Activated naive CD8-positive, alpha-beta T cell treated with anti-CD3 and anti-CD28 coated beads, Interleukin-2, amount 50 U/mL, for 24 hours (primary cell): ENCODE measurements at regions not wholly inside any gene's neighbourhood (a gene's known extent, or its start where the extent isn't known, plus 50 kb on each side); places are given as distances from the start of the nearest gene placed in this dataset.
"Not testable (repeated sequence)": the region's sequence is repeated elsewhere in the genome, so short reads cannot be mapped to it uniquely, and the experiment has no call there.

ENCODE experiments used
- ATAC-seq: fragments of 150-1000 bp; cut with Tn5 transposase; one replicate; pipeline ENCODE4 v1.10.0; 2021
- DNase-seq: peaks from one replicate; pipeline ENCODE4 v3.0.0; 2021
- H3K27ac Mint-ChIP-seq: one replicate; pipeline ENCODE4 v1.8.0; 2021; ENCODE audit warnings: mild to moderate bottlenecking, mixed read lengths
- H3K27me3 Mint-ChIP-seq: one replicate; pipeline ENCODE4 v1.8.0; 2021; ENCODE audit warnings: mixed read lengths
- H3K36me3 Mint-ChIP-seq: one replicate; pipeline ENCODE4 v1.8.0; 2021; ENCODE audit warnings: low read depth, mixed read lengths
- H3K4me1 Mint-ChIP-seq: one replicate; pipeline ENCODE4 v1.8.0; 2021; ENCODE audit warnings: mixed read lengths
- H3K4me3 Mint-ChIP-seq: one replicate; pipeline ENCODE4 v1.8.0; 2021; ENCODE audit warnings: mild to moderate bottlenecking, moderate library complexity, mixed read lengths
- H3K9me3 Mint-ChIP-seq: one replicate; pipeline ENCODE4 v1.8.0; 2021; ENCODE audit warnings: mixed read lengths

GRCh38 chr10:37733822-37734221 is 123.6 kb downstream of the ZNF248 start:
- Mint-ChIP-seq H3K9me3 (peaks cover 9% of the 10 kb centered on the region), H3K27me3 (no peaks in the 10 kb centered on the region)

DNA sequence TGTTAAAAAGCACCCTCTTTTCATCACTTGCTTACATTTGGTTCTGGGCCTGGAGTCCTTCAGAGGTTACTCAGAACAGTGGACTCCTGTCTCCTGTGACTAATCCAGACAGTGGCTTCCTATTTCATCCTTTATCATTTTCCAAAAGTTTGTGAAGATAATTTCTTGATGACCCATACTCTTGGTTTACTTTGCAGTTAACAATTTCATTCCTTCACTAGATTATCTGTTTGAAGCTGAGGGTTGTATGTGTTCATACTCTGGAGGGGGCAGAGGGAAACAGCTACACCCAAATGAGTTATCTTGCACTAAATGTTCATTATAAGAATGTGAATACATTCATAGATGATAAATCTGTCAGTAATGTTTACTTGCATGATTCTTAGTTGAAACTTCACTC is 124.7 kb downstream of the ZNF248 start:
- no peak overlapping the region for H3K4me3 Mint-ChIP-seq
- no peak overlapping the region for H3K27ac Mint-ChIP-seq
- ATAC-seq (no peak), DNase-seq (no peak)
- no peaks in the 10 kb centered on the region for H3K27me3 Mint-ChIP-seq
- H3K4me1 Mint-ChIP-seq = no peaks in the 10 kb centered on the region
- peaks cover 9% of the 10 kb centered on the region for H3K9me3 Mint-ChIP-seq
- H3K36me3 Mint-ChIP-seq = no peaks in the 10 kb centered on the region

More at GRCh38 chr10:37733822-37734221, 123.6 kb downstream of the ZNF248 start:
- H3K36me3 Mint-ChIP-seq = no peaks in the 10 kb centered on the region
- ATAC-seq = no peak
- DNase-seq = no peak
- no peak overlapping the region for H3K27ac Mint-ChIP-seq
- H3K4me1 Mint-ChIP-seq = no peaks in the 10 kb centered on the region
- no peak overlapping the region for H3K4me3 Mint-ChIP-seq

DNA sequence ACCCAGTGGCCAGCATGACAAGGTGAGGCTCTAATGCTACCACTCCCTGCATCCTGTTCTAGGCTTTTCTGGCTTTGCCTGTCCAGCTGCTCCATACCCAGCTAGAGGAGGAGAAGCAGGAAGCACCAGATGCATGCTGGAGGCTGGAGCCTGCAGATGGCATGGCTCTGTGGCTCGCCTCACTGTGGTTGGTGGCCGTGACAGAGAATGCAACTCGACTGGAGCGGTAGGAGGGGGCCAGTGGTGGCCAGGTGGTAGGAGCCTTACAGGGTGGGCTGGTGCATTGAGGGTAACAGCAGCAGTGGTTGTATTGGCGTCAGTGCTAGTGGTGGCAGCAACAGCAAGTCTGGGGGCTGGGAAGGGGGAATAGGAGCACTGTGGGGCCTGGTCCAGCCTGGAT is 128.6 kb downstream of the ZNF248 start:
- ATAC-seq (no peak), DNase-seq (no peak)
- H3K4me3 Mint-ChIP-seq = no peak overlapping the region
- no peaks in the 10 kb centered on the region for H3K36me3 Mint-ChIP-seq
- H3K9me3 Mint-ChIP-seq = peaks cover 8% of the 10 kb centered on the region
- H3K27me3 Mint-ChIP-seq = no peaks in the 10 kb centered on the region
- no peak overlapping the region for H3K27ac Mint-ChIP-seq
- no peaks in the 10 kb centered on the region for H3K4me1 Mint-ChIP-seq

- H3K4me3 Mint-ChIP-seq = no peak overlapping the region
- H3K36me3 Mint-ChIP-seq = no peaks in the 10 kb centered on the region
- H3K4me1 Mint-ChIP-seq = no peaks in the 10 kb centered on the region
- DNase-seq (no peak), ATAC-seq (no peak)
- peaks cover 8% of the 10 kb centered on the region for H3K9me3 Mint-ChIP-seq
- no peak overlapping the region for H3K27ac Mint-ChIP-seq
- no peaks in the 10 kb centered on the region for H3K27me3 Mint-ChIP-seq
These were observed 129.7 kb downstream of the ZNF248 start for GRCh38 chr10:37727491-37728352.

DNA sequence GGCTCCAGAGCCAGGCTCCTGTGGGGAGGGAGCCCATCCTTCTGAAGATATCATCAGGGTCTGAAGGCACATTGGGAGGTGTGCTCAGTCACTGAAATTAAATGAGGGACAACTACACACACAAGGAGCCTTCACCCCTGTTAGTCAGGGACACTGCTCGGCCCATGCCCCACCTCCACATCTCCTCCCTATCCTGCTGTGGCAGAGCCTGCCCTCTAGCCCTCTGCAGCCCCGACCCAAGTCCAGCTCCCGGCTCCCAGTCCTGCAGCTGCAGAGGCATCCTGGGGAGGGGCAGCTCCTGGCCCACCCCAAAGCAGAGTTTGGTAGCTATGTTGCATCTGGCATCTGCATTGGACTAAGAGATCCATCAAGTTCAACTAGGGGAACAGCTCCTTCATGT is 136.3 kb downstream of the ZNF248 start:
- Mint-ChIP-seq H3K27ac (no peak overlapping the region), H3K27me3 (no peaks in the 10 kb centered on the region), H3K36me3 (no peaks in the 10 kb centered on the region), H3K4me1 (no peaks in the 10 kb centered on the region), H3K4me3 (no peak overlapping the region), H3K9me3 (peaks cover 20% of the 10 kb centered on the region)
- no peak for DNase-seq
- ATAC-seq = no peak

DNA sequence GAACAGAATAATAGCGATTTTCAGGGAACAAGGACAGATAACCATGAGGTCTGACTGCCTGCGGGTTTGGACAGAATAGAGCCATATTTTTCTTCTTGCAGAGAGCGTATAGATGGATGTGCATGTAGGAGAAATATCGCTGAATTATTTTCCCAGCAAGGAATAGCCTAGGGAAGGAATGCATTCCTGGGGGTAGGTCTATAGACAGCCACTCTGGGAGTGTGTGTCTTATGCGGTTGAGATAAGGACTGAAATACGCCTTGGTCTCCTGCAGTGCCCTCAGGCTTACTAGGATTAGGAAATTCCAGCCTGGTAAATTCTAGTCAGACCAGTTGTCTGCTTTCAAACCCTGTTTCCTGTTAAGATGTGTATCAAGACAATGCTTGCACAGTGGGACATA is 139.3 kb downstream of the ZNF248 start:
- not testable (repeated sequence) for DNase-seq, ATAC-seq, H3K27ac Mint-ChIP-seq, H3K27me3 Mint-ChIP-seq, H3K4me3 Mint-ChIP-seq, H3K4me1 Mint-ChIP-seq, H3K36me3 Mint-ChIP-seq
- peaks cover 24% of the 10 kb centered on the region for H3K9me3 Mint-ChIP-seq

DNA sequence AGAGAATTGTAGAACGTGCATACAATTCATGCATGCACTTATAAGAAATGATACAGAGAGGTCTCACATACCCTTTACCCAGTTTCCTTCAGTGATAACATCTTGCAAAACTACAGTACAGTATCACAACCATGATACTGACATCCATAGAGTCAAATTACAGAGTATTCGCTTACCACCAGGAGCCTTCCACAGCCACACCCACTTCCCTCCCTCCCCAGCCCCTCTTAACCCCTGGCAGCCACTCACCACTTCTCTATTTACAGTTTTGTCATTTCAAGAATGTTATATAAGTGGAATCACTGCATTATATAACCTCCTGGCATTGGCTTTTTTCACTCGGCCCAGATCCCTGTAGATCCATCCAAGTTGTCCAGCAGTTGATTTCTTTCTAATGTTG is 143.8 kb downstream of the ZNF248 start:
- no peaks in the 10 kb centered on the region for H3K27me3 Mint-ChIP-seq

DNA sequence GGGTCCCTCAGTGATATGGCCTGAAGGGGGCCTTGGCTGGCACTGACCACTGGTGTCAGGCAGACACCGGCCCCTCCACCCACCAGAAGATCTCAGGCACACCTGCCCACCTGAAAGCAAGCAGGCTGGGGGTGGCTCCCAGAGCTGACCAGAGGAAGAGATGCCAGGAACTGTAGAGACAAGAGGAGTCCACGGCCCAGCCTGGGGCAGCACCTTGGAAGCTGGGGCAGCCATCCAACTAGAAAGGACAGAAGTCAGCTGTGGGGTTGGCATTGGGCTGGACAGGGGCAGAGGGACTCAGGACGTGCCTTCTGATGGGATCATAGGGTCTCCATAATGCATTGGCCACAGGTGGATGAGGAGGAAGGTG is 144.3 kb downstream of the ZNF248 start:
- Mint-ChIP-seq H3K4me1 (no peaks in the 10 kb centered on the region), H3K27ac (no peak overlapping the region), H3K9me3 (peaks cover 15% of the 10 kb centered on the region), H3K27me3 (no peaks in the 10 kb centered on the region), H3K36me3 (no peaks in the 10 kb centered on the region), H3K4me3 (no peak overlapping the region)
- ATAC-seq (no peak), DNase-seq (no peak)

More for the DNA sequence above, 143.8 kb downstream of the ZNF248 start:
- no peak for ATAC-seq
- DNase-seq = no peak
- Mint-ChIP-seq H3K36me3 (no peaks in the 10 kb centered on the region), H3K9me3 (peaks cover 19% of the 10 kb centered on the region), H3K27ac (no peak overlapping the region), H3K4me3 (no peak overlapping the region), H3K4me1 (no peaks in the 10 kb centered on the region)

DNA sequence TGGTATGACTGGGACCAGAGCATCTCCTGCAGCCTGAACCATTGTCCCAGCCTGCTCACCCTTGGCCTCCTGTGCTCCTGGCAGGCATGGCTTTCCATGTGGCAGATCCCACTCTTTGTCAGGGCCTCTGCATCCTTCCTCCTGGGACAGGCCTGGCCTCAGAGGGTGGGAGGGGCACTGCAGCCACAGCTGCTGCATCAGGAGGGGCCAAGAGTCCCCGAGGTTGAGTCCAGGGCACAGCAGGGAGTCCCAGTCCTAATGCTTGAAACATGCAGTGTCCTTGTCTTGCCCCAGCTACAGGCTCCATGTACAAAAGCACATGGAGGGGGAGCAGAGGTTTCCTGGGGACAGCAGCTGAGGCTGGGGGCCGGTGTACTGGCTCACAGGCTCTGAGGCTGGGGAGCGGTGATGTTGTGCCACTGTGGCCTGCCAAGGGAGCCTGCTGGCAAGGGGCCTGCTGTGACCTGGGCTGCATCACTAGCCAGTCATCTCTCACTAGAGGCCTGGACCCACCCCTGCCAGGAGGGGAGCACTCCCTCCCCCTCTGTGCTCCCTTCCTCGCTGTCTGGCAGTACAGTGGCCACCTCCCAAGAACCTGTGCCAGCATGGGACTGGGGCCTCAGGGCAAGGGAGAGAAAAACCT is 144.8 kb downstream of the ZNF248 start:
- peaks cover 15% of the 10 kb centered on the region for H3K9me3 Mint-ChIP-seq
- no peaks in the 10 kb centered on the region for H3K36me3 Mint-ChIP-seq
- H3K4me3 Mint-ChIP-seq = no peak overlapping the region
- ATAC-seq = no peak
- no peaks in the 10 kb centered on the region for H3K4me1 Mint-ChIP-seq
- no peak for DNase-seq
- H3K27ac Mint-ChIP-seq = no peak overlapping the region
- H3K27me3 Mint-ChIP-seq = no peaks in the 10 kb centered on the region

DNA sequence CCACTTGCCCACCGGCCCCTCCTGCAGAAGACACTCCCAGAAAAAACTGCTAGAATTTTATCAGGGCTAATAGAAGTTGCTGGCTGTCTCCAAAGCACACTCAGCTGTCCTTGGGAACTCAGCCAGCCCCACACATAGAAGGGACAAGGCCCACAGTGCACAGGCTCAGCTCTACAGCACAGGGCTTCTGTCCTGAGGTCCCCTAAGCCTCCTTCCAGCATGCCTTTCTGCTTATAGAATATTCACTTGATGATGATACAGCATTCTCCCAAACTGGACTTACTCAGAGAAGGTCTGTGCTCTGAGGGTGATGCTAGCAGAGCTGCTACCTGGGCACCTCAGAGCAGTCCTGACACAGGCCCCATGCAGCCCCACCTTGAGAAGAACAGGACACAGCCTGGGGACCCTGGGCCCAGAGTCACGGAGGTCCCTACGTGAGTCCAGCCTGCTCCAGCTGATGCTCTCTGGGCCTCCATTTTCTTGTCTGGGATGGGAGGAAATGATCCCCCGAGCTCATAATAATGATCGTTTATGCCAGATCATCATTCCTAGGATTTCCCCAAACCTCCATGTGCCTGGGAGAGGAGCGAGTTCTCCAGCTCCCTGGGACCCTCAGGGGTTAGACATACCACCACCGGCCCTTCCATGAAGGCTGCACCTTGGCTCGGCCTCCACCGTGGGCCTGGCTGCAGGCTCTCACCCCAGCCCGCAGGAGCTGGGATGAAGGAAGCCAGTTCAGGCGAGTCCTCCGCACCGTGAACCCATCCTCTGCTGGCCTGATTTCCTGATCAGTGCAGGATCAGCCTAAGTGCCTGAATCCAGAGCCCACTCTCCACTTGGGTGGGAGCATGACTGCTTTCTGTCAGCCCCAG is 145.6 kb downstream of the ZNF248 start:
- peaks cover 12% of the 10 kb centered on the region for H3K9me3 Mint-ChIP-seq
- H3K4me3 Mint-ChIP-seq = no peak overlapping the region
- no peak overlapping the region for H3K27ac Mint-ChIP-seq
- DNase-seq = no peak
- H3K4me1 Mint-ChIP-seq = no peaks in the 10 kb centered on the region
- no peaks in the 10 kb centered on the region for H3K36me3 Mint-ChIP-seq
- H3K27me3 Mint-ChIP-seq = no peaks in the 10 kb centered on the region
- ATAC-seq = no peak

- H3K36me3 Mint-ChIP-seq = no peaks in the 10 kb centered on the region
- no peak overlapping the region for H3K27ac Mint-ChIP-seq
These were observed 146.4 kb downstream of the ZNF248 start for GRCh38 chr10:37710831-37711616.

DNA sequence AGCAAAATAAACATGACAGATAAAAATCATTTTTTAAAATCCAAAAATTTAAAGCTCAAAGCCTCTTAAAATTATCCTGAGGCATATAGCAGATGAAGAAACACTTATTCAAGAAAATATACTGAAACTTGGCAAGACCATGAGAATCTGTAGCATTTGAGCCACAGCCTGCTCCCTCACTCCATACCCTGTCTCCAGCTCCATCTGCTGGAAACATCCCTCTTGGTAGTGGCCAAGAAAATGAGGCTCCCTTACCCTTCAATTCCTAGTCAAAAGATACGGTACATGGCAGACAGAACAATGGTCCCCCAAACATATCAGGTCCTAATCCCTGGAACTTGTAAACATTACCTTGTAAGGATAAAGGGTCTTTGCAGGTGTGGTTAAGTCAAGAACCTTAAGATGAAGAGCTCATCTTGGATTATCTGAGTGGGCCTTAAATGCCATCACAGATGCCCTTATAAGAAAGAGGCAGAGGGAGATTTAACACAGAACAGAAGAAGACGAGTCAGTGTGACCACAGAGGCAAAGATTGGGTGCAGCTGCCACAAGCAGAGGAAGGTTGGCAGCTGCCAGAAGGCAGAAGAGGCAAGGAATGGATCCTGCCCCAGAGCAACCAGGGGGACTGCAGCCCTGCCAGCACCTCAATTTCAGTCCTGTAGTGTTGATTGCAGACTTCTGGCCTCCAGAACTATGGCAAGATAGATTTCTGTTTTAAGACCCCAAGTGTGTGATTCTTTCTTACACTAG is 149.4 kb downstream of the ZNF248 start:
- H3K4me1 Mint-ChIP-seq = no peaks in the 10 kb centered on the region
- H3K27ac Mint-ChIP-seq = no peak overlapping the region
- DNase-seq (no peak), ATAC-seq (no peak)
- no peak overlapping the region for H3K4me3 Mint-ChIP-seq
- H3K36me3 Mint-ChIP-seq = no peaks in the 10 kb centered on the region
- peaks cover 4% of the 10 kb centered on the region for H3K27me3 Mint-ChIP-seq
- H3K9me3 Mint-ChIP-seq = peaks cover 7% of the 10 kb centered on the region

More at GRCh38 chr10:37710831-37711616, 146.4 kb downstream of the ZNF248 start:
- H3K4me1 Mint-ChIP-seq = no peaks in the 10 kb centered on the region
- ATAC-seq = no peak
- DNase-seq = no peak
- H3K27me3 Mint-ChIP-seq = no peaks in the 10 kb centered on the region
- H3K9me3 Mint-ChIP-seq = peaks cover 10% of the 10 kb centered on the region
- no peak overlapping the region for H3K4me3 Mint-ChIP-seq

DNA sequence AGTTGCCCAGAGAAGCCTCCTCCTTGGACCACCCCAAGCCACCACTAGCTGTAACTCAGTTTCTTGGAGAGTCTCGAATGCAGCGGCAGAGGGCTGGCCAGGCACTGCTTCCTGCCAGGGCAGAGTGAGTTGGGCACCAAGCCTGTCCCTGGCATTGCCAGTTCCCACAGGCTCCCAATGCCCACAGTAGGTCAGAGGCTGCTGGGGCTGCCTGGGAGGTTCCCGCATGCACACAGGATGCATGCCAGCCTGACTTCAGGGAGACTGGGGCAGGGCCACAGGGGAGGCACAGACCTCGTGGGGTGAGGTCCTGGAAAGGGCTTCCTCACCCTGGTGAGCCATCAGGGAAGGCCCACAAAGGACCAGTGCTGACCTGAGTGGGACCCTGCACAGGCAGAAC is 152.8 kb downstream of the ZNF248 start:
- ATAC-seq = no peak
- H3K27me3 Mint-ChIP-seq = peaks cover 4% of the 10 kb centered on the region
- H3K4me3 Mint-ChIP-seq = no peak overlapping the region
- H3K9me3 Mint-ChIP-seq = peaks cover 8% of the 10 kb centered on the region
- no peaks in the 10 kb centered on the region for H3K36me3 Mint-ChIP-seq
- DNase-seq = no peak
- no peaks in the 10 kb centered on the region for H3K4me1 Mint-ChIP-seq
- no peak overlapping the region for H3K27ac Mint-ChIP-seq
